ENCODE measurements at regions not wholly inside any gene's neighbourhood (a gene's known extent, or its start where the extent isn't known, plus 50 kb on each side); places are given as distances from the start of the nearest gene placed in this dataset.

DNA sequence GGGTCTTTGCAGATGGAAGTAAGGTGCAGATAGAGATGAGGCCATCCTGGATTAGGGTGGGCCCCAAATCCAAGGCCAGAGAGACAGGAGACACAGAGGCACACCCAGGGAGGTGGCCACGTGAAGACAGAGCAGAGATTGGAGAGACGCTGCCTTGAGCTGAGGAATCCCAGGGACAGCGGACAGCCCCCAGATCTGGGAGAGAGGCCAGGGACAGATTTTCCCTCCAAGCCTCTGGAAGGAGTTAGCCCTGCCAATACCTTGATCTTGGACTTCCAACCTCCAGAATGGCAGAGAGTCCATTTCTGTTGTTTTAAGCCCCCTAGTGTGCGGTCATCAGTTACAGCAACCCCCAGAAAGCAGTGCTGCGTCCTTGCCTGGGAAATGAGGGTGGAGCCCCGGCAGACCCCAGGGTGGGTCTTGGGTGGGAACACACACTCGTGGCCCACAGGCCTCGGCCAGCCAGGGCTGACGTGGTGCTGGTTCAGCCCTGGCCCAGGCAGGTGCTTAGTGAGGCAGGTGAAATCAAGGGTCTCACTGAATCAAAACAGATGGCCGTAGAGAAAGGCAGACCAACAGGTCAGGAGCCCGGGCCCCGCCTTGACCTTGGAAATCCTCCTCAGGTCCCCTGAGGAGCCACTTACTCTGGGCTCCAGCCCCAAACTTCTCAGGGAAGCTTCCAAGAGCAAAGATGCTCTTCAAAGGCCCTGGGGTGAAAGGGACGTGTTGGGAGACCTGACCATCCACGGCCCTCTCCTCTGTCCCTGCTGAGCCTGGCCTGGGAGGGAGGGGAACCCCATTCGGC lies 169.3 kb downstream of the RBFOX3 start:
- DNase-seq, result no peak

DNA sequence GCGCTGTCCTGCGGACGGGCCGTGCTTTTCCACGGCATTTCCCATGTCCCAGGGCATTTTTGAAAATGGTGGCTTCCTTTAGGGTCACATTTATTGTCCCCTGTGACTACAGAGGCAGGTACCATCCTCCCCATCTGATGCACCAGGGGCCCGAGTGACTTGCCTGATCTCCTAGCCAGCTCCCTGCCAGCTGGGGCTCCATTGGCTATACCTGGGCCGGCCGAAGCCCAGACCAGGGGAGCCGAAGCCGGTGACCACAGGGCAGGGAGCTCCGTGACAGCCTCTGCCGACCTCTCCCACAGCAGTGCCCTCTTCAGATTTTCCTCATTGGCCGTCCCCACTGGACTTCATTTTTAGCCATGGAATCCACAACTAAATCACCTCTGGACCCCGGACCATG lies 170.6 kb downstream of the RBFOX3 start:
- no peak for DNase-seq

DNA sequence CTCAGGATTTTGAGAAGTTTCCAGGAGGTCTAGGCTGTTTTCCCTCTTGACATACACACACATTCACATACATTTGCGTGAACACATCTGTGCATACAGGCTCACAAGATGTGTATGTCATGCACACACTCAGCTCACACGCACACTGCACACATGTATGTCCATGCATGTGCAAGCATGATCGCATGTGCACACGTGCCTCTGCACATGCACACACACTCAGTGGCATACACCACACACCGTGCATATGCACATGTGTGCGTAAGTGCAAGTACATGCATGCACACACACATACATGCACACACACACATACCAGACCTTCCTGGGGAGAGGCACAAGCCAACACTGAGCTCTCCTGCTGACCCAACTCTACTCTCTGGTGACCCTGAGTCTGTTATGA lies 171.4 kb downstream of the RBFOX3 start:
- DNase-seq, result no peak

DNA sequence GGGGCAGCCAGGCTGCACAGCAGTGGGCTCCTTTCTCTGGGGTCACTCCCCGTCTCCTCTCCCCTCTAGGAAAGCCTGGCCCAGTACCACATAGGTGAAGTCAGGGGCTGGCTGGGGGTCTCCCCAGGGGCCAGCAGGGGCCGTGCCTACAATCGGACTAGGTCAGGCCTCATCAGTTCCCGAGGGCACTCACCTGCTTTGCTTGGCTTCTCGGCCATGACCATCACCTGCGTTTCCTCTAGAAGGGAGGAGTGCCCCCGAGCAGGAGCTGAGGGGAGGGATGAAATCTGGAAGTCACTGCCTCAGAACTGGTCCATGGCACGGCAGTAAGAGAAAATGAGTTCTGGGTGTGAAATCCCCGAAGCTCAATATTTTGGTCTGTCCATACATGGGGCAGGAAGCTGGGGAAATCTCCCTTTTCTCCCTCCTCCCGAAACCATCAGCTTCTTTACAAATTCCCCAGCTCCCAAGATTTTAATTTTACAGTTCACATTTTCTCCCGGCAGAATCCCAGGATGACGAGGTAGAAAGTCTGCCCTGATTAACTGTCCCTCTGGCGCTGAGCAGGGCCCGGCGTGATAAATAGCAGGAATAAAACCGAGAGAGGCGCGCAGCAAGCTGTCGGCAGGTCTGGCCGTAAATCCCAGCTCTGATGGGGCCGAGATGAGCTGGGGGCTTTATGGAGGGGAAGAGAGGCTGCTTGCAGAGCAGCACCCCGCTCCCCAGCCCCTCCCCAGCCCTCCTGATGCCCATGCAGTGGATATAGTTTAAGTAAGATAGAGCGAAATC lies 172.1 kb downstream of the RBFOX3 start:
- DNase-seq, result no peak

DNA sequence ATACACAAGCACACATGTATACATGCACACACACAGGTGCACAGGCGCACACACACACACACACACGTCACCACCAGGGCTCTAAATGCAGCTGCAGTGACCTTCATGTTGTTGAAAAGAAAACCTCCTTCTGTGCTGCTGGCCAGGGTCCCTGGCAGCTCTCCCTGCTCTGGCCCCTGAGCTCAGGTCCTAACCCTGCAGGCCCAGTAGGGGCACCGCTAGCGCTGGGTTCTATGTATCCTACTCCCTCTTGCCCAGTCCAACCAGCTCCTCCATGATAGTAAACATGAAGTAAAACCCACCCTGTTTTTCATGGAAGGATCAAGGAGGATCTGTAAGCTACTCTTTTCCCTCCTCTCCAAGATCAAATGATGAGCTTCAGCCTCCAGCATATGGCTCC lies 172.8 kb downstream of the RBFOX3 start:
- DNase-seq, result no peak

DNA sequence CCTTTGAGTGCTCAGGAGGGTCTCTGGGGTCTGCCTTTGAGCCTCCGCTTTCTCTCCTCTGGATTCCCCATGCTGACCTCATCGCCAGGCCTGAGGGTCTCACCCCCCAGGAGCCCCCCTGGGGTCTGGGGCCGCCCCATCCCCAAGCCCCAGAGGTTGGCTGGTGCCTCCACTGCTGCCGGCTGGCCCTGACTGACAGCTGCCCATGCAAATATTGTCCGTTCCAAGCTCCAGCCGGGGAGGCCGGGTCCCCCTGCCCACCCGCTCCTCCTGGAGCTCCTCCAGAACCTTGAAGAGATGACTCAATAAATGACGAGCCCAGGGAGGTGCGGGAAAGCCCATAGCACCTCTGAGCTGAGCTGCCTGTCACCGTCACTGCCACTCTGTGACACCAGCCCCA lies 173.8 kb downstream of the RBFOX3 start:
- no peak for DNase-seq

DNA sequence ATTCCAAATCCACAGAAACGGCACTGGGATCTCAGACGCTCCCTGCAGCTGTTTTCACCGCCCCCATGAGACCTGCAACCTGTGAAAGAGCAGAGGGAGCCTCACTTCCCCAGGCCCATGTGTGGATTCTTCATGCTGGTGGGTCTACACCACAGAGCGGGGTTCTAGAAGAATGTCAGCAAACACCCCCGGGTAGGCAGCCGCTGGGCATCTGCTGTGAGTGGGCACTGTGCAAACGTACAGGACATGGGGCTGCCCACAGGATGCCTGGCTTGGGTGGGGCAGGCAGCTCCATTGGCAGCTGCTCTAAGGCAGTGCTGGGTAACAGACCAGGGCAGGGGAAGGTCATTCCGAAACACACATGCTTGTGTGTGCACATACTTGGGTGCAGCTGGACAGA lies 174.9 kb downstream of the RBFOX3 start:
- no peak for DNase-seq

DNA sequence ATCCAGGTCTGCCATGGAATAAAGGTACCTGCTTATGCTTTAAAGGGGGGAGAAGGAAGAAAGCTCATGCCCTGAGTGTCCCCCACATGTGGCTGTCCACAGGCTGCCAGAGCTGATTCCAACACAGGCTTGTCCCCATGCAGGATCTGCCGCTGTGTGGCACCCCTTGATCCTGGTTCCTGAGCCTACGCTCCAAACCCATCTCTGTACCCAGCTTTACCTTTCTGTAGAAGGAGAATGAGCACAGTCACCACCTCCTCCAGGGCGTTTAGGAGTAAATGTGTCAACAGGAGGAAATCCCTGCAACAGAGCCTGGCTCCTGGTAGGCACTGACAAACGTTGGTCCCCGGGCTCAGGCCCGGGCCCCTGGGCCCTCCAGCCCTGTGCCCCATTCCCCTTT lies 175.6 kb downstream of the RBFOX3 start:
- no peak for DNase-seq

DNA sequence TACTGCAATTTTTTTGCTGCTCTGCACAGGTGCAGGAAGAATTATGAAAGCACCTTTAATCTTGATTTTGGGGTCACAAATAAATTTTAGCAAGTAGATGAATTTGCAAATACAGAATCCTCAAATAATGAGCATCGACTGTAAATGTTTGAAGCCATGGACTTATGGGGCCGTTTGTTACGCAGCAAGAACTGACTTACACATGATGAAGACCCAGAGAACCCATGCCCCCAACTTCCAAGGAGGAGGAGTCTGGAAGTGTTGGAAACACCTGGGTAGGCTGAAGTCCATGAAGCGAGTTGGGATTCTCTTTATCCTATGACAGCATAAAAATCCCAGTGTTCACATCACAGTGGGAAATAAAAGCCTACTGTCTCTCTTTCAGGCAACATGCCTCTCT lies 176.6 kb downstream of the RBFOX3 start:
- no peak for DNase-seq

DNA sequence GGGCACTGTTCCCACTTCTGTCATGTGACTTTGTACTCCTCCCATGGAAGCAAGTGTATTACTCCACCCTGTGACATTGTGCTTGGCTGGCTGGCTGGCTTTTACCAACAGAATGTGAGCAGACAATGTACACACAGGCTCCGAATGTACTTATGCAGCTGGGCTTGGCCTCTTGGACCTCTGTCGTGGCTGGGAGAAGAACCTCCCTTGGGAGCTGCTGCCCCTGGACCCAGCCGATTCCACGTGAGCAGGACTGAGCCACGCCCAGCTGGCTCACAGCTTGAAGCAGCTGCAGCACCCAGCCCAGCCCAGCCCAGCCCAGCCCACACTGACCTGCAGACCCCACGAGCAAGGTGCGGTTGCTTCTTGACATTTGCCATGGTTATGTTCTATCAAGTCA lies 177.5 kb downstream of the RBFOX3 start:
- no peak for DNase-seq

DNA sequence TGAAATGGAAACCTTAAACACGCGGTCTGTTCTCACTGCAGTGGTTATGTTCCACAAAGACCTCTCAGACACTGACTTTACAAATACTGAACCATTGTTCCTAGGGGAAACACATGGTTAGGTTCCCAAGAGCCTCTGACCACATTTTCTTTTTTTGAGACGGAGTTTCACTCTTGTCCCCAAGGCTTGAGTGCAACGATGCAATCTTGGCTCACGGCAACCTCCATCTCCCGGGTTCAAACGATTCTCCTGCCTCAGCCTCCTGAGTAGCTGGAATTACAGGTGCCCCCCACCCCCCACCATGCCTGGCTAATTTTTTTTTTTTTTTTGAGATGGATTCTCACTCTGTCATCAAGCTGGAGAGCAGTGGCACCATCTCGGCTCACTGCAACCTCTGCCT lies 179.7 kb downstream of the RBFOX3 start:
- DNase-seq, result no peak

DNA sequence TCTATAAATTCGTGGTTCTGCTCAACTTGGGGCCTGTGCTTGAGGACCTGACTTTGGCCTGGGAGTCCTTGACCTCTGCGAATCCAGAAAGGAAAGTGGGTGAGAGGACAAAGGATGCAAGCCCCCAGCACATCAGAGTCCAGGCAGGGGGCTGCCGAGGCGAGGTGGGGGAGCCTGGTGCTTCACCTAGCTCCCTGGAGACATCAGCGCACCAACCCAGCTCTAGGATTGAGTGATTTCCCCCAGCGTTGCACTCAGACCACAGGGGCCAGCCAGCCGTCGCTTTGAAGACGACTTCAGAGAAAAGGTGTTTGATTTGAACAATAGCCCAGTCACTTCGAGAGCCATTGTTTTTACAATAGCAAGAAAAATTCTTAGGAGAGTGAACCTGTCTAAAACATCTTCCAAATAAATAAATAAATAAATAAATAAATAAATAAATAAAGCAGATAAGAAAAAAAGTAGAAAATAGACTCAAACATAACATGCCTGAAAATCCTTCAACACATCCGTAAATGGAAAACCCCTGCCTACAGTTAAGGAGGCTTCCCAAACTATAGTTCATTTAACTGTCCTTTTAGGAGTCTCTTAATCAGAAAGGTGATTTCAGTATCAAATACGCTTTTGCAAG lies 180.9 kb downstream of the RBFOX3 start:
- no peak for DNase-seq

DNA sequence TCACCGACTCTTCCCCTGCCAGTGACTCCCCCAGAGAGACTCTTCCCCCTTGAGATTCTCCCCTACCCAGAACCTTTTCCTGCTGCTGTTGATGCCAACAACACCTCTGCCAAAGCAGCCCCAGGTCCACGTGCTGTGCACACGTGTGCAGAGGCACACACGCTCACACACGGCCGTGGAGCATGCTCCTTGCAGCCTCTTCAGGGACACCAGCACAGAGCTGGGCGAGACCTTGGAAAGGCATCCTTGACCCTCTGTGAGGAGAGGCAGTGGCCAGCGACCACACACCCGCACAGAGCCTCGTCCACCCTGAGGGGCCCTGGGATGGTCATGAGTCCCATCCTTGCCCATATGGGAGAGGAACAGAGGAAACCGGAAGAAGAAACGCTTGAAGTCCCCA lies 181.9 kb downstream of the RBFOX3 start:
- DNase-seq, result no peak

DNA sequence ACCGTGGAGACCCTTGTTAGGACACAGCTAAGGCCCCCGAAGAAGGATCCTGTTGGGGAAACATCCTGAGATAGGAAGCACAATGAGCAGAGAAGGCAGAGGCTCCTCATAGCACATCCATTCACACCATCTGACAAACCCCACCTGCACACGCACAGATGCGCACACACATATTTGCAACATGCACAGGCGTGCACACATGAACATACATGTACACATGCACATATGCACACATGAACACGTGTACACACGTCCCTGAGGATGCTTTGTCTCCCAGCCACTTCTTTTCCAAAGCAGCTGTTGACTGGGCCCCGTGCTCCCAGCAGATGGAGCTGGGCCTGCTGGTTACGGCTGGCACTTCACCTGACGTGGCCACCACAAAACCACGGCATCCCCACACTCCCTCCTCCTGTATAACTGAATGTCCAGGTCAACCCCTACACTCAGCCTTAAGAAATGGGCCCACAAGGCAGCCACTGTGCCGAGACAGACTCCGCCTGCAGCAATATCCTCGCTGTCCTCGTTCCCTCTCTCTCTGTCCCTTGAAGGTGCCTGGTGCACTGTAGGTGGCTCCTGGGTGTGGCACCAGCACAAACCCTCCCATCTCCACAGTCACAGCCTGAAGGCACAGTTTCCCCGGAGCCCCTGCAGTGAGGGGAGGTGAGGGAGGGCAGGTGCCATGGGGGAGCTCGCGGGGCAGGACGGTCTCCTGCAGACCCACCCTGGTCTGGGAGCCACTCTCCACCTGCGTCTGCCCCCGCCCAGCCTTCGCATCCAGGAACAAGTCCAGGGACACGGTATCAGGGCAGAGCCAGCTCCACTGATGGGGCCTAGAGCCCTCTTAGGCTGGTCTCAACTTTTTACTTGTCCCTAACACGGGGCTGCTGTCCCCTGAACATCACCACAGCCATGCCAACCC lies 183.0 kb downstream of the RBFOX3 start:
- no peak for DNase-seq

DNA sequence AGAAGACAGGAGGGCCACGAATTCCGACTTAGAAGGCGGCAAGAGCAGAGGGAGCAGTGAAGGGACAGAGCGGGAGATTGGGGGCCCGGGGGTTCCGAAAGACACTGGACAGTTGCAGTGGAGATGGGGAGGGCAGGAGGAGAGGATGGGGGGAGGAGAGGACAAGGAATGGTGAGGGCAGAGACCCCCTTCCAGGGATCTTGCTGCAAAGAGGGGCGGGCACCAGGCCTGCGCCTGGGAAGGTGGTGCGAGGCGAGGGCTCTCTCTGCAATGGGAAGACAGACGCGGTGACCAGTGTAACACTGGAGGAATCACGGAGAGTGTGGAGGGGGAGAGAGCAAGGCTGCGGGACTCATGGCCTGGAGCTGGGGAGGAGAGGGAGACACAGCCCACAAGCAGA lies 185.2 kb downstream of the RBFOX3 start:
- no peak for DNase-seq

DNA sequence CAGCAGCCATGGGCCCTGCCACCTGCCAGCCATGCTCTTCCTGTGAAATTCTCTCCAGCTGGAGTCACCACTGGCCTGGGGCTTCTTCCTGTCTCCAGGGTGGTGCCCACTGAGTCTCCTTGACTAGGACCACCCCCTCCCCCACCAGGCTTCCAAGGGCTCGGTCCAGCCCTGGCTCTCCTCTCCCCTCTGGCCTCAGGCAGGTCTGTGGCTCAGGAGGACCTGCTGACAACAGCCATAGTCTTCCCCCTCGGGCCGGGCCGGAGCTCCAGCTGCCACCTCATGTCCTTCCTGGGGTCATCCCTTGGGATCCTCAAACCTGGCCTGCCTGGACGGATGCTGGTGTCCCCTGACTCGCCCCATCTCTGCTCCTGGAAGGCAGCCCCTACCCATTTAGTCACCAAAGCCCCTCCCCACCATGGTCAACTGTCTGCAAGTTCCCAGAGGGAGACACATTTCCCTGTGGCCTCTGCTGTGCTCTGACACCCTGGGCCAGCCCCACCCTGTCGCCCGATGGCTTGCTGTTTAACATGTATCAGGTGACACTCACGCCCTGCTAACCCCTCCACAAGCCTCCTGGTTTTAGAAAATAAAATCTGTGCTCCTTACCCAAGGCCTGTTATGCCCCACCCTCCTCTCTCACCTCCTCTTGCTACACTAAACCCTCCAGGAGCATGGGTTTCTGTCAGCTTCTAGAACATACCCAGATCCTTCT lies 186.2 kb downstream of the RBFOX3 start:
- DNase-seq, result no peak

DNA sequence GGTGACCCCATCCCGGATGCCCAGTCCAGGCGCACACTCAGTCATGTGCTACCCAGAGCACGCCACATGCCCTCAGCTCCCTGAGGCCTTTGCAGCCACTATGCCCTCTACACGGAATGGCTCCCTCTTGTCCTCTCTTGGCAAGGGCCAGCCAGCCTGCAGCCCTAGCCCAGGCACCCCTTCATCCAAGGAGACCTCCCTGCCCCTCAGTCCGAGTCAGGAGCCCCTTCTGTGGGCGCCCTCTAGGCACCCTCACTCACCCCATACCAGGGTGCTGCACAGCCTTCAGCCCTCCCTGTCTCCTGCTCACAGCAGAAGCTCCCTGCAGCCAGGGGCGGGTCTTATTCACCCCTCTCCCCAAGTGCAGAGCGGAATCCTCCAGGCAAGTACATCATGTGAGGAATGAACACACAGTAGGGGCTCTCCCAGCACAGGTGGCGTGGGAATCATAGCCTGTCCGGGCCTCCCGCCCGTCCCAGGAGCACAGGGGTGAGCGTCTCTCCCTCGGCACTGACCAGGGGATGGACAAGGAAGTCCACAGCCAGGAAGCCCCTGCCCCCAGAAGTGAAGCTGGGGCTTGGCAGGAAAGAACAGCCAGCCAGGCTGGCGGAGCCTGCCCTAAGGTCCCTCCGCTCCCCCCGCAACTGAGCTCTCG lies 186.9 kb downstream of the RBFOX3 start:
- no peak for DNase-seq

DNA sequence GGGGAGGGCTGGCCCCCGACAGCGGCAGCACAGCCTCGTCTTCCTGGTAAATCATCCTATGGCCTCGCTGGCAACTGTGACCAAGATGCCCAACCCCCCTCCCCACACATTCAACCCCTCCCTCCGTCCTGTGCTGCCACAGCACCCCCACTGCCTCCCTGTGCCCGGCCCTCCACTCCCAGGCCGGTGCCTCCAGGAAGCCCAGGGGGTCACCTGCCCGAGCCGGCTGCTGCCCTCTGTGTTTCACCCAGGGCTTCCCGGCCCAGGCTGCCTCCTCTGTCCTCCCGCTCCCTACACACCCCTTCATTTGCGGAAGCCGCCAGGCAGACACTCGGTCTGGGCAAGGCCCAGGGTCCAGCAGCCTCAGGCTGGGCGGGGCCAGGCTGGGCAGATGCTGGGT lies 188.6 kb downstream of the RBFOX3 start:
- DNase-seq, result no peak

DNA sequence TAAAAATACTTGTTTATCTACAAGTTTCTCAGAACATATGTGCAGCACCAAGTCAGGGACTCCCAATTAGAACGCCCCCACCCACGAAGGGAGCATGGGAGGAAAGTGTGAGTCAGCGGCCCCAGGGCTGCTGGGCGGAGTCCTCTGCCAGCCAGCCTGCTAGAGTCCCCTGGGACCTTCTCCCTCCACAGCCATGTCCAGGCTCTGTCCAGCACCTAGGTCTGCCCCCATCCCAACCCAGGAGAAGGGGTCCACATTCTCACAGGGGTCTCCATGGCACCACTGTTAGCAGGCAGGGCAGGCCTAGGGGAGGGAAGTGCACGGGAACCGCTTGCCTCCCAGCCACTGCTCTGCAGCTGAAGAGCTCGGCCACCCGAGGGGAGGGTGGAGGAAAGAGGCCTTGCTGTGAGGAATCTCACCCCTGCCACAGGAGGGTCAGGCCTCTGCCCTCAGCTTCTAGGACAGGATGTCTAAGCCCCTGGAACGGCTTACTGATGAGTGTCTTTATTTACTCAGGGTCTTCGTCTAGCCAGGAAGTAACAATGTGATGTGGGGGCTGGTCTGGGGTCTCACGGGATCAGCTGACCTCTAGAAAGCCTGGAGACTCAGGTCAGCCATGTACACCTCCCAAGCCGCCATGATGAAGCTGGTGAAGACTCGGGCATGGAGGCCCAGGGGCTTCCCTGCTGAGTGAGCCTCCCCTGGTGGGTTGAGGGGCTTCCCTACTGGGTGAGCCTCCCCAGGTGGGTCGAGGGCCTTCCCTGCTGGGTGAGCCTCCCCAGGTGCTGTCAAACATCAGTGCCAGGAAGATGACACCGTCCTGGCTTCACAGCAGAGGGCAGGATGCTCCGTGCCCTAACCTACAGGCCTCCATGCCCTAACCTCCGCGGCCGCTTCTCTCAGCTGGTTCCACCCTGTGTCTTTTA lies 190.3 kb downstream of the RBFOX3 start:
- DNase-seq, result no peak

DNA sequence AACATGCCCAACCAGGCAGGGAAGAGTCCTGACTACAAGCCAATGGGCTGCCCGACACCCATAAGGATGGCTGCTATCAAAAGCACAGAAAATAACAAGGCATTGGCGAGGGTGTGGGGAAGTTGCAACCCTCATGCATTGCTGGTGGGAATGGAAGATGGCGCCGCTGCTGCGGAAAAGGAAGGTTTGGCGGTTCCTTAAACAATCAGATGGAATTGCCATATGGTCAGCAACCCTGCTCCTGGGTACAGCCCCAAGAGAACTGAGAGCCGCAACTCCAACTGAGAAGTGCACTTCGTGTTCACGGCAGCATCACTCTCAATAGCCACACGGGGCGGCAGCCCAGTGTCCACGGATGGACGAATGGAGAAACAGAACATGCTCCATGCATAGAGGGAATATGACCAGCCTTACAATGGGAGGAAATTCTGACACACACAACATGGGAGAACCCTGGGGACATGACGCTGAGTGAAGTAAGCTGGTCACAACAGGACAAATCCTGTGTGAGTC lies 193.3 kb downstream of the RBFOX3 start:
- no peak for DNase-seq
